ENCODE measurements at regions not wholly inside any gene's neighbourhood (a gene's known extent, or its start where the extent isn't known, plus 50 kb on each side); places are given as distances from the start of the nearest gene placed in this dataset.

DNA sequence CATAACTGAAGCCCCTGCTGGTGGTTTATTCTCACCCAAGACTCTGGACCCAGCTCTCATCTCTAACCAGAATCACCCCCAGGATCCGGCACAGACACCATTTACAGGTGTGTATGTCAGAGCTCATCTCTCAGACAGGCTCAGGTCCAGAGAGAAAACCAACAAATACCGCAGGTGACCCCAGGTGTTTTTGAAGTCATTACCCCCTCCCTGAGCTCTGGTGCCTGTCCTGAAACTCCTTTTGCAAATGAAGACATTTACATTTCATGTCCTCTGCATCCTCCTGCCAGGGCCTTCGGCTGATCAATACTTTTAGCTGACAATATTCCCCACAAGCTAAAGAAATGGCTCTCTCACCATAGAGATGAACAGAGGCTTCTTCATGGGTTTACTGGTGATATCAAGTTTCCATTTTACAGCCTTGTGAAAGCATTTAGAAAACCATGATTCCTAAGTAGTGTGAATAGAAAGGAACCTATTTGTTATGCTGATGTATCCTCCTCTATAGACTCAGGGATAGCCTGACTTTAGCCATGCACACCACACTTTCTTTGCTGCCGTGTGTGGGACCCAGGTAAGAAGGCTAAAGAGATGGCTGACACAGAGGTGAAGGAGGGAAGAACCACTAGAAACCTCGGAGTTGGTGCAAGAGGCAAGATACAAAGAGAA lies 131.3 kb downstream of the KCTD15 start:
- TF ChIP-seq CTCF (conservative IDR thresholded peaks at IDR 0.05; ENCODE audit: low read depth, low read length) (no peak), EZH2 (IDR thresholded peaks at IDR 0.05; ENCODE audit: borderline replicate concordance, low read depth, low read length, poor library complexity, severe bottlenecking) (no peak)

Data from A673 (cell line).